IMR-90 (cell line): ENCODE measurements at regions not wholly inside any gene's neighbourhood (a gene's known extent, or its start where the extent isn't known, plus 50 kb on each side); places are given as distances from the start of the nearest gene placed in this dataset.

Experiments used
- ATAC-seq: fragments of 200-7000 bp; cut with Tn5 transposase; 2 replicates; pipeline ENCODE4 v1.9.1; 2020; ENCODE audit warnings: low read depth, mild to moderate bottlenecking, moderate library complexity
- BruUV-seq: library from RNA; stranded (reverse); fragments of 400-500 nt; replicated peaks from 2 replicates; lab custom pipeline; 2021; lab: Mats Ljungman, UMichigan
- CTCF ChIA-PET: fragments of 300-600 bp; formaldehyde crosslinking; extraction: SDS; loops from one replicate; lab custom pipeline; 2021; ENCODE audit warnings: antibody characterized with exemption; lab: Yijun Ruan, JAX
- POLR2A ChIA-PET: fragments of 300-600 bp; sonication (Branson Sonifier 250); formaldehyde crosslinking; loops from one replicate; lab custom pipeline; 2022; ENCODE audit warnings: antibody characterized with exemption; ENCODE audit not compliant: unreplicated experiment; lab: Charles Lee
- DNase-seq: peaks from one replicate; pipeline ENCODE4 v3.0.0; 2013
- H2AFZ ChIP-seq: replicated peaks from 2 replicates; pipeline ENCODE3; 2013; ENCODE audit warnings: low read length, mild to moderate bottlenecking; ENCODE audit not compliant: poor library complexity
- H2AK5ac ChIP-seq: 2 replicates; pipeline ENCODE4 v1.6.1; 2013; ENCODE audit warnings: low read depth, low read length, inconsistent platforms
- H2AK9ac ChIP-seq: replicated peaks from 2 replicates; pipeline ENCODE3; 2013; ENCODE audit warnings: mild to moderate bottlenecking, low read depth, low read length, moderate library complexity; ENCODE audit not compliant: poor library complexity
- H2BK120ac ChIP-seq: 2 replicates; pipeline ENCODE4 v1.6.1; 2013; ENCODE audit warnings: low read depth, low read length, inconsistent platforms
- H2BK15ac ChIP-seq: 3 replicates; pipeline ENCODE4 v1.6.1; 2013; ENCODE audit warnings: low read depth, low read length, inconsistent platforms
- H2BK20ac ChIP-seq: 2 replicates; pipeline ENCODE4 v1.6.1; 2013; ENCODE audit warnings: low read depth, mild to moderate bottlenecking, inconsistent platforms, low read length, moderate library complexity
- H2BK5ac ChIP-seq: 2 replicates; pipeline ENCODE4 v1.6.1; 2013; ENCODE audit warnings: mild to moderate bottlenecking, low read depth, low read length, inconsistent platforms; ENCODE audit not compliant: poor library complexity, severe bottlenecking
- H3K14ac ChIP-seq: replicated peaks from 2 replicates; pipeline ENCODE4 v1.6.1; 2013; ENCODE audit warnings: low read depth, low read length, inconsistent platforms
- H3K18ac ChIP-seq: 2 replicates; pipeline ENCODE4 v1.6.1; 2013; ENCODE audit warnings: low read depth, low read length, control low read depth
- H3K23ac ChIP-seq: 2 replicates; pipeline ENCODE4 v1.6.1; 2013; ENCODE audit warnings: low read depth, low read length, inconsistent platforms
- H3K27ac ChIP-seq: 2 replicates; pipeline ENCODE4 v1.5.1; 2013; ENCODE audit warnings: mild to moderate bottlenecking, control low read depth, low read length; ENCODE audit not compliant: insufficient read depth
- H3K27me3 ChIP-seq: 2 replicates; pipeline ENCODE4 v1.6.1; 2013; ENCODE audit warnings: low read length; ENCODE audit not compliant: control insufficient read depth, insufficient read depth
- H3K36me3 ChIP-seq: 2 replicates; pipeline ENCODE4 v1.6.1; 2013; ENCODE audit warnings: low read length, mixed read lengths; ENCODE audit not compliant: control insufficient read depth, insufficient read depth
- H3K4ac ChIP-seq: 2 replicates; pipeline ENCODE4 v1.6.1; 2013; ENCODE audit warnings: low read depth, low read length, inconsistent platforms
- H3K4me1 ChIP-seq: 2 replicates; pipeline ENCODE4 v1.6.1; 2013; ENCODE audit warnings: low read length, mixed read lengths; ENCODE audit not compliant: control insufficient read depth, insufficient read depth
- H3K4me2 ChIP-seq: 2 replicates; pipeline ENCODE4 v1.6.1; 2013; ENCODE audit warnings: low read depth, mild to moderate bottlenecking, control low read depth, low read length, moderate library complexity
- H3K4me3 ChIP-seq: 2 replicates; pipeline ENCODE4 v1.5.1; 2013; ENCODE audit warnings: low read depth, mild to moderate bottlenecking, control low read depth, low read length, moderate library complexity; ENCODE audit not compliant: insufficient read depth
- H3K56ac ChIP-seq: 2 replicates; pipeline ENCODE4 v1.6.1; 2013; ENCODE audit warnings: low read length, inconsistent platforms; ENCODE audit not compliant: insufficient read depth; ENCODE audit errors: extremely low read depth
- H3K79me1 ChIP-seq, 2 experiments: 2 replicates each; pipeline ENCODE4 v1.6.1; 2013; ENCODE audit warnings: low read length in 2 of 2, inconsistent platforms in 1 of 2, low read depth in 1 of 2
- H3K9ac ChIP-seq: 2 replicates; pipeline ENCODE4 v1.6.1; 2013; ENCODE audit warnings: low read depth, low read length, control low read depth
- H3K9me1 ChIP-seq: 2 replicates; pipeline ENCODE4 v1.6.1; 2013; ENCODE audit warnings: low read length, inconsistent platforms; ENCODE audit not compliant: insufficient read depth
- H3K9me3 ChIP-seq: 2 replicates; pipeline ENCODE4 v1.6.1; 2013; ENCODE audit warnings: low read length; ENCODE audit not compliant: control insufficient read depth, insufficient read depth
- H4K20me1 ChIP-seq: 2 replicates; pipeline ENCODE4 v1.6.1; 2013; ENCODE audit warnings: low read length, inconsistent platforms; ENCODE audit not compliant: insufficient read depth
- H4K5ac ChIP-seq: 2 replicates; pipeline ENCODE4 v1.6.1; 2013; ENCODE audit warnings: mild to moderate bottlenecking, low read depth, low read length, control low read depth
- H4K8ac ChIP-seq, 2 experiments: 2 replicates each; pipeline ENCODE4 v1.6.1; 2013; ENCODE audit warnings: low read depth in 2 of 2, low read length in 2 of 2, control low read depth in 1 of 2, inconsistent platforms in 1 of 2
- H4K91ac ChIP-seq: 2 replicates; pipeline ENCODE4 v1.6.1; 2013; ENCODE audit warnings: low read depth, low read length, inconsistent platforms; ENCODE audit not compliant: insufficient read depth
- CEBPB ChIP-seq: IDR thresholded peaks from 2 replicates; pipeline ENCODE4 v1.6.1; 2012; ENCODE audit warnings: low read depth, low read length, improper control_type of control experiment
- NFE2L2 ChIP-seq: fragments of 150-350 bp; IDR thresholded peaks from 2 replicates; pipeline ENCODE4 v1.6.1; 2016; ENCODE audit warnings: low read depth, mild to moderate bottlenecking, low read length
- WGBS, 2 experiments: methylation state at CpG; one replicate each; pipeline versions ENCODE4 v1.1.5 to v1.1.7; 2013; ENCODE audit warnings: missing lambda C conversion rate in 2 of 2; ENCODE audit not compliant: insufficient read length in 1 of 2; ENCODE audit errors: extremely low coverage in 2 of 2; 5-methylcytosine and 5-hydroxymethylcytosine counted together
- dilution Hi-C: fragments of 300-500 bp; cut with HindIII; formaldehyde crosslinking; loops from one replicate; pipeline ENCODE4 v1.14.3; 2018; ENCODE audit warnings: low sequenced_read_pairs; ENCODE audit not compliant: unreplicated experiment
- in situ Hi-C: fragments of 300-500 bp; cut with MboI; formaldehyde crosslinking; loops from 3 replicates; pipeline ENCODE4 v1.14.3; 2019; ENCODE audit warnings: low sequenced_read_pairs, inconsistent platforms, mixed read lengths
- intact Hi-C: fragments of 100-400 bp; cut with micrococcal nuclease; formaldehyde crosslinking; loops from 2 replicates; pipeline ENCODE4 v1.10.0; 2022
- TF ChIP-seq, protein P1 (sequence below): fragments of 150-350 bp; IDR thresholded peaks from 2 replicates; pipeline ENCODE4 v1.6.1; 2016; ENCODE audit warnings: low read depth, mild to moderate bottlenecking, low read length, moderate library complexity, borderline replicate concordance

DNA sequence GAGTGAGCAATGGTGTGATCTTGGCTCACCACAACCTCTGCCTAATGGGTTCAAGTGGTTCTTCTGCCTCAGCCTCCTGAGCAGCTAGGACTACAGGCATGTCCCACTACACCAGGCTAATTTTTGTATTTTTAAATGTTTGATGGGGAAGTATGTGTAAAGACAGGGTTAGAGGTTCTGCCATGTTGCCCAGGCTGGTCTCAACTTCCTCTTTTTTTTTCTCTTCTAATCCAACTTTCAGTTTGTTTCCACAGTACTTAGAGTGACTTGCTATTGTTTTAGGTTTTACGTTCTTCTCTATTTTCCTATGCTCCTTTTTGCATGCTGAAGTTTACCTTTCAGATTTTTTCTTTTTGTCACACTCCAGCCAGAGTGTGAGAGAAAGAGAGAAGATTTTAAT is 1433.0 kb downstream of the UQCRFS1 start:
- DNase-seq = no peak

More for the DNA sequence above, 1433.0 kb downstream of the UQCRFS1 start:
- ChIA-PET CTCF (no interaction called here), POLR2A (no interaction called here)
- Histone ChIP-seq H2BK5ac (no peak overlapping the region), H3K9me3 (peaks cover 6% of the 10 kb centered on the region; the same call in 1 of the 2 replicates), H3K56ac (no peak overlapping the region), H2BK120ac (no peak overlapping the region), H2AK5ac (no peak overlapping the region), H3K4me3 (no peak overlapping the region), H3K18ac (no peak overlapping the region), H4K20me1 (no peaks in the 10 kb centered on the region), H3K4me1 (no peaks in the 10 kb centered on the region), H2BK15ac (no peak overlapping the region), H3K23ac (no peak overlapping the region), H3K79me1 (peaks cover 2% of the 10 kb centered on the region in 2 experiments; a peak in 1 of 4 replicates), H3K27ac (no peak overlapping the region), H4K8ac (no peak overlapping the region), H3K14ac (no peak overlapping the region), H3K4ac (no peak overlapping the region), H4K91ac (no peak overlapping the region), H3K9ac (no peak overlapping the region), H3K9me1 (no peaks in the 10 kb centered on the region), H3K4me2 (no peak overlapping the region), H2AK9ac (no peak overlapping the region), H3K27me3 (no peaks in the 10 kb centered on the region), H3K36me3 (peaks cover 5% of the 10 kb centered on the region), H2BK20ac (no peak overlapping the region), H4K5ac (no peak overlapping the region), H2AFZ (no peak overlapping the region)
- ATAC-seq = no peak
- TF ChIP-seq, protein P1, sequence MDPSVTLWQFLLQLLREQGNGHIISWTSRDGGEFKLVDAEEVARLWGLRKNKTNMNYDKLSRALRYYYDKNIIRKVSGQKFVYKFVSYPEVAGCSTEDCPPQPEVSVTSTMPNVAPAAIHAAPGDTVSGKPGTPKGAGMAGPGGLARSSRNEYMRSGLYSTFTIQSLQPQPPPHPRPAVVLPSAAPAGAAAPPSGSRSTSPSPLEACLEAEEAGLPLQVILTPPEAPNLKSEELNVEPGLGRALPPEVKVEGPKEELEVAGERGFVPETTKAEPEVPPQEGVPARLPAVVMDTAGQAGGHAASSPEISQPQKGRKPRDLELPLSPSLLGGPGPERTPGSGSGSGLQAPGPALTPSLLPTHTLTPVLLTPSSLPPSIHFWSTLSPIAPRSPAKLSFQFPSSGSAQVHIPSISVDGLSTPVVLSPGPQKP = no peak
- TF ChIP-seq CEBPB (no peak), NFE2L2 (no peak)
- dilution Hi-C loops (no loop called here), in situ Hi-C loops (no loop called here), intact Hi-C loops (no loop called here)
- WGBS, 2 experiments = no CpG with 5 or more reads among the region's 1 CpG
- BruUV-seq = no TSS peak
